Fibroblast of lung (primary cell): ENCODE measurements at regions not wholly inside any gene's neighbourhood (a gene's known extent, or its start where the extent isn't known, plus 50 kb on each side); places are given as distances from the start of the nearest gene placed in this dataset.
"Not testable (repeated sequence)": the region's sequence is repeated elsewhere in the genome, so short reads cannot be mapped to it uniquely, and the experiment has no call there.

Experiments
- DNase-seq, 2 donors: peaks; one replicate each; pipeline versions ENCODE4 v3.0.0 to v3.0.0-alpha.2; 2010; ENCODE audit warnings: low read depth in 2 of 2
- H2AFZ ChIP-seq: 2 replicates; pipeline ENCODE4 v1.5.1; 2012; ENCODE audit warnings: low read length, control low read depth, inconsistent platforms
- H3K27ac ChIP-seq: 2 replicates; pipeline ENCODE4 v1.5.1; 2011; ENCODE audit warnings: low read length, control low read depth; ENCODE audit not compliant: insufficient read depth
- H3K27me3 ChIP-seq: 2 replicates; pipeline ENCODE4 v1.5.1; 2011; ENCODE audit warnings: mild to moderate bottlenecking, low read length; ENCODE audit not compliant: control insufficient read depth, insufficient read depth
- H3K36me3 ChIP-seq: 2 replicates; pipeline ENCODE4 v1.5.1; 2011; ENCODE audit warnings: low read length; ENCODE audit not compliant: control insufficient read depth, insufficient read depth
- H3K4me1 ChIP-seq: 2 replicates; pipeline ENCODE4 v1.5.1; 2011; ENCODE audit warnings: low read length; ENCODE audit not compliant: control insufficient read depth, insufficient read depth; ENCODE audit errors: extremely low read depth
- H3K4me2 ChIP-seq: 2 replicates; pipeline ENCODE4 v1.5.1; 2011; ENCODE audit warnings: low read length, control low read depth; ENCODE audit not compliant: insufficient read depth; ENCODE audit errors: extremely low read depth
- H3K4me3 ChIP-seq, 4 experiments: fragments of 200-600 bp in 1 of 4; sonication (generic) in 1 of 4; replicated peaks in 1 of 4; 2 replicates each; pipeline ENCODE4 v1.5.1; 2011 to 2016; ENCODE audit warnings: low read length in 4 of 4, low read depth in 3 of 4, mild to moderate bottlenecking in 3 of 4, control low read depth in 2 of 4, inconsistent platforms in 1 of 4, mixed read lengths in 1 of 4; ENCODE audit not compliant: insufficient read depth in 1 of 4; ENCODE audit errors: control extremely low read depth in 1 of 4
- H3K79me2 ChIP-seq: 2 replicates; pipeline ENCODE4 v1.5.1; 2012; ENCODE audit warnings: mild to moderate bottlenecking, low read length, inconsistent platforms; ENCODE audit not compliant: control insufficient read depth, insufficient read depth
- H3K9ac ChIP-seq: 2 replicates; pipeline ENCODE4 v1.5.1; 2011; ENCODE audit warnings: mild to moderate bottlenecking, low read length, control low read depth; ENCODE audit not compliant: insufficient read depth
- H3K9me3 ChIP-seq: 2 replicates; pipeline ENCODE4 v1.5.1; 2012; ENCODE audit warnings: low read depth, low read length; ENCODE audit not compliant: control insufficient read depth, insufficient read depth
- H4K20me1 ChIP-seq: 2 replicates; pipeline ENCODE4 v1.5.1; 2011; ENCODE audit warnings: low read length; ENCODE audit not compliant: control insufficient read depth, insufficient read depth; ENCODE audit errors: extremely low read depth
- CTCF ChIP-seq, 2 donors: IDR thresholded peaks in 1 of 2; conservative IDR thresholded peaks in 1 of 2; 1 replicate in 1 of 2; 2 replicates in 1 of 2; pipeline ENCODE4 v1.5.1; 2011 to 2012; ENCODE audit warnings: low read length in 2 of 2, control low read depth in 1 of 2, inconsistent platforms in 1 of 2, low read depth in 1 of 2, mild to moderate bottlenecking in 1 of 2
- EZH2 ChIP-seq: IDR thresholded peaks from 2 replicates; pipeline ENCODE4 v1.5.1; 2012; ENCODE audit warnings: low read length, control low read depth, mild to moderate bottlenecking; ENCODE audit errors: missing control alignments

- H3K27ac ChIP-seq = no peak overlapping the region
- no peaks in the 10 kb centered on the region for H3K79me2 ChIP-seq
- no peaks in the 10 kb centered on the region for H4K20me1 ChIP-seq
- peak in 1 of 2 donors; percentile 23 for DNase-seq
- peaks cover 7% of the 10 kb centered on the region for H3K27me3 ChIP-seq
- TF ChIP-seq EZH2 = no peak
- TF ChIP-seq CTCF (conservative IDR thresholded peaks at IDR 0.05 in 1 of 2, IDR thresholded peaks at IDR 0.05 in 1 of 2; ENCODE audit: low read depth in 1 of 2, low read length in 2 of 2) = no peak
- H3K9ac ChIP-seq = no peak overlapping the region
- H2AFZ ChIP-seq = no peak overlapping the region
- no peak overlapping the region for H3K4me2 ChIP-seq
- no peaks in the 10 kb centered on the region for H3K9me3 ChIP-seq
- H3K36me3 ChIP-seq = no peaks in the 10 kb centered on the region
- no peak overlapping the region for H3K4me3 ChIP-seq
- H3K4me1 ChIP-seq = no peaks in the 10 kb centered on the region
Observed at GRCh38 chr5:172533399-172534228, 79.3 kb upstream of the SH3PXD2B start.

DNA sequence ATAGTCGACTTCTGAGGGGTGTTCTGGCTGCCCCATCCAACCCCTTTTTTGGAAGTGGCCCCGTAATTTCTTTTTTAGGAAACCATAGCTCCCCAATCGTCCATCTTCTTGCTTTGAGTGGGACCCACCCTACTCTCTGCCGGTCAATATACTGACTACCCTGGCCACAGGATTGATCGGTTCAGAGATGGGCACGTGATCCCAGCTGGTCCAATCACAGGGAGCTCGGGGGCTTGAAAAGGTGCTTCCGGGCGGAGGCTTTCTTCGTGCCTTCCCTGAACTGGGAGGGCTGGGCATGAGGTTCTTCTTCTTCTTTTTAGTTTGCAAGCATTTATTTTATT, 78.7 kb upstream of the SH3PXD2B start:
- Histone ChIP-seq H3K27ac (no peak overlapping the region), H3K79me2 (no peaks in the 10 kb centered on the region), H3K36me3 (no peaks in the 10 kb centered on the region), H3K4me2 (no peak overlapping the region), H3K9ac (no peak overlapping the region), H3K9me3 (no peaks in the 10 kb centered on the region), H3K4me3 (no peak overlapping the region), H3K27me3 (peaks cover 7% of the 10 kb centered on the region), H2AFZ (no peak overlapping the region), H3K4me1 (no peaks in the 10 kb centered on the region), H4K20me1 (no peaks in the 10 kb centered on the region)
- TF ChIP-seq EZH2 = no peak
- no peak for TF ChIP-seq CTCF (conservative IDR thresholded peaks at IDR 0.05 in 1 of 2, IDR thresholded peaks at IDR 0.05 in 1 of 2; ENCODE audit: low read depth in 1 of 2, low read length in 2 of 2)
- no peak for DNase-seq

- not testable (repeated sequence) for H3K9me3 ChIP-seq, H3K27me3 ChIP-seq, H3K9ac ChIP-seq, H2AFZ ChIP-seq, H3K36me3 ChIP-seq, H3K27ac ChIP-seq, H3K4me1 ChIP-seq, H3K4me3 ChIP-seq, H3K79me2 ChIP-seq, H3K4me2 ChIP-seq, H4K20me1 ChIP-seq
- DNase-seq = peak in 1 of 2 donors; percentile 50
Observed at GRCh38 chr5:172532439-172532838, 78.1 kb upstream of the SH3PXD2B start.
